HG02885 (cell line): ENCODE measurements at regions not wholly inside any gene's neighbourhood (a gene's known extent, or its start where the extent isn't known, plus 50 kb on each side); places are given as distances from the start of the nearest gene placed in this dataset.
"Not testable (repeated sequence)": the region's sequence is repeated elsewhere in the genome, so short reads cannot be mapped to it uniquely, and the experiment has no call there.

Experiments used
- ATAC-seq: cut with Tn5 transposase; IDR thresholded peaks from one replicate; pipeline ENCODE4 v1.9.1; 2021; ENCODE audit warnings: mild to moderate bottlenecking; ENCODE audit not compliant: unreplicated experiment, poor library complexity

- not testable (repeated sequence) for ATAC-seq
Measured at GRCh38 chr3:88886624-88887023, 220.8 kb upstream of the EPHA3 start.

DNA sequence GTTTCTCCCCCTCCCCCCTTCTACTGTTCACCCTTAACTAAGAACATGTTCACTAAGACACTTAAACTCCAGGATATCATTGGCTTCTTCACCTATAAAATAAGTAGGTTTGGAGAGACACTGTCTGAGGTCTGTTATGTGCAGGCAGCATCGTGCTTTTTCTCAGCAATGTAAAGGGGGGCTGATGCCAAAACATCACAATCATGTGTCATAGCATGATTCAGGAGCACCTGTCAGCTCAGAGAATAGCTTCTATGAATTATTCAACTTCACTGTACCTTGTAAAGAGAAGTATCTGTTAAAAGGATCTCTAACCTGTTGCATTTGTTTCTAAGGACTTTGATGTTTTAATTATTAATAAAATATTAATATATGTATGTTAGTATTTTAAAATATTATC, 211.4 kb upstream of the EPHA3 start:
- no peak for ATAC-seq

DNA sequence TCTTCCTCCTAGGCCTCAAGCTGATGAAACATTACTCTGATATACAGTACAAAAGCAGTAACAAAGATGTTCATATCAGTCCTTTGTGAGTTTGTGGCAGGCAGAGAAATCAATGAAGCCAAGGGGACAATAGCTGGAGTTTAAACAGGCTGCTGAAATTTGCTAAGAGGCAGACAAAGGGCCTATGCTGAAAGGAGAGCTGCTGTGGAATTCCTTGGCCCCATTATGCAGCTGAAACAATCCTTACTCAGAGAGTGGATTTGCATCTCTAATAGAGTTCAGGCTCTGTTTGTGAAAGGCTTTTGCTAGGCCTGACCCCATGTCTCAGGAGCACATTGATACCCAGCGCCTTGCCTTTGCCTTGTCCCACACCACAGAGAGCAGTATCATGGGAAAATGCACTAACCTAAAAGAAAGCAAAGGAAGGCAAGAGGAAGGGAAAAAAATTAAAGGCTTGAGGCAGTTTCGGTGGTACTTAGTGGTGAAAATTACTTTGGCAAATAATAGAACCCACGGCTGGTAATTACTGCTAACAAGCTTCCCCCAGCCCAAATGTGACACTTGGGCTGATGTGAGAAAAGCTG, 195.0 kb upstream of the EPHA3 start:
- ATAC-seq = no peak

GRCh38 chr3:88918841-88919240, 188.6 kb upstream of the EPHA3 start:
- no peak for ATAC-seq

DNA sequence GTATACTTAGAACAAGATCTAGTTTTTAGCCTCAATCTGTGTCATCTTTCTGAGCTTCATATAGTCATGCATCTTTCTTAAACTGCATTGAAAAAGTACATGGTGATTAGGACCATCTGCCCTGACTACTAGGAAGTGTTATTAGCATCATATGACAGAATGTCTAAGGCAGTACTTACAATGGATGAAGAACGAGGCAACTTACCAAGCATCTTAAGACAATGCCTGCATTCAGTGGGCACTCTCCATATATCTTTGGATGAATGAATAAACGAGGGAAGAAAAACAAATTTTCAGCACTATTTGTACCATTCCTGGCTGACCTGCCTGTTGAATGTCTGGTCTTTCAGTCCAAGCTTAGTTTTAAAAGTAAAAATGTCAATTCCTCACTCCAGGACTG, 185.4 kb upstream of the EPHA3 start:
- ATAC-seq = no peak

- ATAC-seq = no peak
Measured at GRCh38 chr3:88926221-88926620, 181.2 kb upstream of the EPHA3 start.

DNA sequence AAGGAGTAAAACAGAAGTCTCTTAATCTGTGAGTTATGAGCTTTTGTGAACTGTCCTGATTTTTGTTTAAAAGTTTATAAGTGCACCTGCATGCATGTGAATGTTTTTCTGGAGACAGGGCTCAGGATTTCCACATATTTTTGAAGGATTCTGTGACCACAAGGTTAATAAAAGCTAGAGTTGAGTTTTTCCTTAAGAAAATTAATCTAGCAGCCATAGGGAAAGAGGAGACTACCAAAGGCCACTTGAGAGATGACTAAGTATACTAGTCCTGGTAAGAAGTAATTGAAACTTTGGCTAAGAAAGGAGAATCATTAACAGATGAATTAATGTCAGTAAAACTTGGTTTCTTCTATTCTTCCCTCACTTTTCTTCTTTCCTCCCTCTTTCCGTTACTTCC, 176.8 kb upstream of the EPHA3 start:
- ATAC-seq = no peak

DNA sequence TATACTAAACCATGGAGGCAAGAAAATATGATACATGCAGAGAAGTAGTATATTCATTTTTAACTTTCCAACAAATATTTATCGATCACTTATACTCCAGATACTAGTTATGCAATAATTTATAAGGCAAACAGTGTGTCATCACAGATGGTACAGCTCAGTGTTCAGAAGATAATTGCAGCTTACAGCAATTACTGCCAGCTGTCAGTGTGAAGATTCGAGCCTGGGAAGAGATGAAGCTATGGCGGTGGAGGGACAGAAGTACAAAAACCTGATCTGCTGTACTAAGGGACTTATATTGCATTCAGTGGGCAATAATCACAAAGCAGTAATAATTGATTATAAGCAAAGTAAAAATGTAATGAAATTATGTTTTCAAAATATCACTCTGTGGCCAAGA, 170.6 kb upstream of the EPHA3 start:
- no peak for ATAC-seq

DNA sequence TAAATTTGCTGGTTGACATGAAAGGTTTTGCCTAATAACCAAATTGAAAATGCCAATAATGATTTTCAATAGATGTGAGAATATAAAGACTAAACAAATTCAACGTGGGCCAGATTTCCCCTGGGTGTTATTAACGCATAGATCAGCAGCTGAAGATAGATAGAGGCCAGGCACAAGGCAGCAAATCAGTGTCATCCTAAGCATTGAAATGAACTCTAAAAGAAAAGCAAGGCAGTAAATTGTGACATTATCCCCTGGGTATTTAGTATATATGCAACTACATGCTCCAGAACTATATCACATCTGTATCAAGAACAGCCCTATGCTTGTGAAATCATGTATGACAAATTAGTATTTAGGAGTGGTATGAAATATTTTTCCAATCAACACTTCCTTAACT, 167.1 kb upstream of the EPHA3 start:
- no peak for ATAC-seq

GRCh38 chr3:88947013-88947412, 160.4 kb upstream of the EPHA3 start:
- ATAC-seq = no peak

GRCh38 chr3:88954853-88955252, 152.6 kb upstream of the EPHA3 start:
- ATAC-seq = no peak

GRCh38 chr3:88955274-88955673, 152.1 kb upstream of the EPHA3 start:
- no peak for ATAC-seq

GRCh38 chr3:88957711-88958439, 149.5 kb upstream of the EPHA3 start:
- ATAC-seq = no peak

GRCh38 chr3:88960019-88960418, 147.4 kb upstream of the EPHA3 start:
- no peak for ATAC-seq

DNA sequence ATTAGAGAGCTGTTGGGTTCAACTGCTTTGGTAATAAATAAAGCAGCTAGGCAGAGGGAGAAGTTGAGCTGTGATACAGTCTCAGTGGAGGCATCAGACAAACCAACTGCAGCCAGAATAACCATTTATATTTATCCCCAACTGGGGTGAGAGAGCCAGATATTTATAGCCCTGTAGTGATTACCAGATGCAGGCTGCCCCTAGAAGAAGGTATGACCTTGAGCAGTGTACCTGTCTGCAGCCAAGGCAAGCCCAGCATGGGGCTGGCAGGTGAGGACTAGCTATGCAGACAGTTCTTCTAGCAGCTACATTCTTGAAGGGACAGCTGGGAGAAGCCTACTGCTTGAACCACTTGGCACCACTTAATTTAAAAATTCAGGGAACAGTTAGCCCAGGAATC, 144.4 kb upstream of the EPHA3 start:
- no peak for ATAC-seq

DNA sequence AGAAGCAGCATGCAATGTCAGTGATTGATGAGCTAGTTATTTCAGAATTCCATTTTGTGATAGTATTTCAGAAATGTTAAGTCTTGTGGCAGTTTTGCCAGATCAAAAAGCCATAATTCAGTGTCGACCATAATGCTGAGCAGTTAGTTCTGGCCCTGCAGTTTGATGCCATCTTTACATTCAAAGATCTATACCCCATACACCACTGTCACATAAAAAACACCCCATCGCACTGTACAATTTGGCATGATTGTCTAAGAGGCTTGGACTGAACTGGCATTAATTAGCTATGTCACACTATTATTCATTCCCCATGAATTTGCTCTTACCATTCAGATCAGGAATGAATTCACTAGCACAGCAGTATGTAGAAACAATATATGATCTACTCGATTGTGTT, 127.7 kb upstream of the EPHA3 start:
- ATAC-seq = no peak

DNA sequence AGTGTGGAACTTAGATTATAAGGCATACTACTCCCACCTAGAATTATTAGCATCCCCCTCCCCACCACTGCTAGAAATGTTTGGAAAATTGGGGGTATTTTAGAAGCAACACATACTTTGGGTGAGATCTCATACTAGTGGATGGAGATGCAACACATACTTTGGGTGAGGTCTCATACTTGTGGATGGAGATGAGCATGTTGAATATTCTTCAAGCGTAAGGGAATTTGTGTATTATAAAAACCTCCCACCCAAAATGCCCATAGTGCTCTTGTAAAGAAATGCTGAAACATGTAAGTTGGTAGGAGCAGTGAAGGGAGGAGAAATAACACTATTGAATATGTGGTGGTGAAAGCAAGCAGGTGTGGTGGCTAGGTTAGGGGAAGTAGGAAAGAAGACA, 124.0 kb upstream of the EPHA3 start:
- no peak for ATAC-seq

DNA sequence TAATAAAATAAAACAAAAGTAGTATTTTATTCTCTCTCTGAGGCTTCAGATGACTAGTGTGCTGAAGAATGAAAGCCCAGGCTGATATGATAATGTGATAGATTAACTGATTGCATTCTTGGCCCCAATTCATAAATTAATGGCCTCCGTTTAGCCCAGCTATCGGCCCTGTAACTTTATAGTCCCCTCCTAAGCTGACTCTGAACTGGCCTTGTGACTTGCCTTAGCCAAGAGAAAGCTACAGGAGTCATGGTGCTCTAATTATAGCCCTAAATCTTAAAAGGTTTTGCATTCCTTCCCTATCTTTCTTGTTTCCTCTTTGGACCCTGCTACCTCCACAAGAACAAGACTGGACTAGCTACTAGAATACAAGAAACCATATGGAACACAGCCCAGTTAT, 123.2 kb upstream of the EPHA3 start:
- ATAC-seq = no peak

- no peak for ATAC-seq
Measured at GRCh38 chr3:88984832-88985231, 122.6 kb upstream of the EPHA3 start.

DNA sequence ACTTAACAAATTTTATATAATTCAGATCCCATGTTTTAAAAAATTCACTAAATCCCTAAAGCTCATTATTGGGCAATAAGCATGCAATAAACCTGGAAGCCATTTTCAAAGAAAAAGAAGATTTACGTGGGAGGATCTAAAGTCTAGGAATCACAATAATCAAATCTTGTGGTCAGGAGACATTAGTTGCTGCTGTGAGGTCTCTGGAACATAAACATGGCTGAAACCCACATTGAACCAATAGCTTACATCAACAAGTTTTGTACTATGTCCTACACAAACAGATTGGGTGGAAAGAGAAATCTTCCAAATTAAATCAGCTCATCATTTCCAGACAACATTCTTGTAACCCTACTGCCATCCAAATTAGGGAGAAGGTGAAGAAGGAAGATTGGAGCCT, 121.9 kb upstream of the EPHA3 start:
- ATAC-seq = no peak

- ATAC-seq = no peak
Measured at GRCh38 chr3:88986834-88987233, 120.6 kb upstream of the EPHA3 start.

- ATAC-seq = no peak
Measured at GRCh38 chr3:88987776-88988175, 119.6 kb upstream of the EPHA3 start.
